SJSA1 (cell line): ENCODE measurements at regions not wholly inside any gene's neighbourhood (a gene's known extent, or its start where the extent isn't known, plus 50 kb on each side); places are given as distances from the start of the nearest gene placed in this dataset.
"Not testable (repeated sequence)": the region's sequence is repeated elsewhere in the genome, so short reads cannot be mapped to it uniquely, and the experiment has no call there.

Source experiments
- DNase-seq, 2 experiments: peaks; one replicate each; pipeline ENCODE4 v3.0.0-alpha.2; 2015 to 2020; ENCODE audit warnings: low spot score in 2 of 2, low read depth in 1 of 2
- H3K27ac ChIP-seq: fragments of 250-450 bp; sonication (Bioruptor Pico); 2 replicates; pipeline ENCODE4 v1.5.1; 2020; ENCODE audit warnings: mild to moderate bottlenecking, moderate library complexity
- H3K27me3 ChIP-seq: fragments of 250-450 bp; sonication (Bioruptor Pico); replicated peaks from 2 replicates; pipeline ENCODE4 v1.5.1; 2020; ENCODE audit warnings: mild to moderate bottlenecking, moderate library complexity
- H3K36me3 ChIP-seq: fragments of 250-450 bp; sonication (Bioruptor Pico); 2 replicates; pipeline ENCODE4 v1.5.1; 2020; ENCODE audit warnings: mild to moderate bottlenecking
- H3K4me1 ChIP-seq: fragments of 250-450 bp; sonication (Bioruptor Pico); replicated peaks from 2 replicates; pipeline ENCODE4 v1.6.1; 2021; ENCODE audit warnings: mild to moderate bottlenecking
- H3K4me3 ChIP-seq: fragments of 250-450 bp; sonication (Bioruptor Pico); 2 replicates; pipeline ENCODE4 v1.5.1; 2020; ENCODE audit warnings: mild to moderate bottlenecking
- H3K9me3 ChIP-seq: fragments of 250-450 bp; sonication (Bioruptor Pico); replicated peaks from 2 replicates; pipeline ENCODE4 v1.5.1; 2020; ENCODE audit warnings: mild to moderate bottlenecking

DNA sequence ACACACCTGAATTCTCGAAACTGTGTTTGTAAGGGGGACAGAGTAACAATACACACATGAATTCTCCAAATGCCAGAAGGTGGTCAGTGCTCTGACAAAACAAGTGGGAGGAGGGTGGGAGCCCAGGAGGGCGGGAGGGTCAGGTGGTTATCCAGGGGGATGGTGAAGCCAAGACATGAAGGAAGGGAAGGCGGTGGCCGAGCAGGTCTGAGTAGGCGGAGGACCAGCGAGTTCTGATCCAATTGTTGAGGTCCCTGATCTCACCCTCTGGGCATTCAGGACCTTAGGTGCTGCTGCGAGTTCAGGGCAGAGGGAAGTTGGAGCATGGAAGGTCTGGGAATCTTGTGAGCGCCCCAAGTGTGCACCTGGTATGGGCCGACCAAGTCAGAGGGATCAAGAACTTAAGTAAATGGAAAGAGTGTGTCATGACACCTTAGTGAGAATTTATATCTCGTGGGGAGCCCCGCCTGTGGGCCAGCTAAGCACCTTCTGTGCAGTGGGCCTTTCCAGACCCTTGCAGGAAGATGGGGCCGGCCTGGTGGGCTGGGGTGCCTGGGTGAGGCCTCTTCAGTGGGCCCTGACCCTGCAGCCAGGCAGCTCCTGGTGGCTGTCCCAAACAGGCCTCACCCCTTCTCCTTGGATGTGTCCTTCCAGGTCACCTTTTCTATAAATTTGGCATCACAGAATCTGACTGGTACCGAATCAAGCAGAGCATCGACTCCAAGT lies 86.1 kb downstream of the NPIPB11 start:
- no peaks in the 10 kb centered on the region for H3K9me3 ChIP-seq
- no peaks in the 10 kb centered on the region for H3K27me3 ChIP-seq
- no peak overlapping the region for H3K4me3 ChIP-seq
- H3K36me3 ChIP-seq, result no peaks in the 10 kb centered on the region
- H3K27ac ChIP-seq, result no peak overlapping the region
- peaks cover 44% of the 10 kb centered on the region for H3K4me1 ChIP-seq
- DNase-seq, result no peak

DNA sequence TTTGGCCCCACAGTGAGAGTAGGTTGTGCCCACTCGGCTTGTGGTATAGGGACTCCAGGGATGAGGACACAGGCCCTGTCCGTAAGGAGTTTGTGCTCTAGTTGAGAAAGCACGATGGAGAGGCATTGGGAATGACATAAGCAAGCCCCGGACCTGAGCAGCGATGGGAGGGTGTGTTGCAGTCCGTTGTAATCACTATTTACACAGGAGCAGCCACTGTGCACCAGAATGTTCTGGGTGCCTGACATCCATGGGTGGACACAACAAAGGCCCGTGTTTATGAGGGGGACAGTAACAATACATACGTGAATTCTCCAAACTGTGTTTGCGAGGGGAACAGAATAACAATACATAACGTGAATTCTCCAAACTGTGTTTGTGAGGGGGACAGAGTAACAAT lies 86.8 kb downstream of the NPIPB11 start:
- H3K27ac ChIP-seq, result no peak overlapping the region

GRCh38 chr16:29318561-29318968 lies 87.9 kb downstream of the NPIPB11 start:
- H3K4me3 ChIP-seq, result not testable (repeated sequence)
- peaks cover 44% of the 10 kb centered on the region for H3K4me1 ChIP-seq

More for the DNA sequence above, 86.8 kb downstream of the NPIPB11 start:
- peaks cover 44% of the 10 kb centered on the region for H3K4me1 ChIP-seq
- no peaks in the 10 kb centered on the region for H3K9me3 ChIP-seq
- no peaks in the 10 kb centered on the region for H3K27me3 ChIP-seq
- no peak overlapping the region for H3K4me3 ChIP-seq
- no peaks in the 10 kb centered on the region for H3K36me3 ChIP-seq
- no peak for DNase-seq

DNA sequence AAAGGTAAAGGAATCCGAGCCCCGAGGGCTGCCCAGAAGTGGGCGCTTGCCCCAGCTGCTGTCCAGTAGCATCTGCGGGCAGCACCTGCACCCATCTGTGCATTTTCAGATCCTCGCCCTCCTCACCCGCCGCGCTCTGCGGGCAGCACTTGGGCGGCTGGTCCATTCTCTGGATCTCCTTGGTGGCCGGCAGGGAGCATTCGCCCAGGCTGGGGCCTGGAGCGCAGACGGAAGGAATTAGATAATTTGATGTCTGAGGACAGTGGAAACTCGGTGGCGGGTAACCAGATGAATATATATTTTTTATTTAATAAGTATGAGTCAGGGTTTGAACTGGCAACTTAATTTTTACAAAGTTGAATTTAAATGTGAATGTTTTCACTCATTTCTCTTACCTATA lies 88.5 kb downstream of the NPIPB11 start:
- Histone ChIP-seq H3K9me3 (no peaks in the 10 kb centered on the region), H3K4me1 (peaks cover 44% of the 10 kb centered on the region), H3K36me3 (no peaks in the 10 kb centered on the region), H3K27me3 (no peaks in the 10 kb centered on the region), H3K27ac (no peak overlapping the region), H3K4me3 (no peak overlapping the region)
- DNase-seq, result no peak

More at GRCh38 chr16:29318561-29318968, 87.9 kb downstream of the NPIPB11 start:
- H3K27me3 ChIP-seq, H3K36me3 ChIP-seq, H3K9me3 ChIP-seq: not testable (repeated sequence)
- H3K27ac ChIP-seq, result peak overlapping the region; percentile 6; the same call in 1 of the 2 replicates
- peak in 1 of 2 experiments; percentile 31 for DNase-seq

DNA sequence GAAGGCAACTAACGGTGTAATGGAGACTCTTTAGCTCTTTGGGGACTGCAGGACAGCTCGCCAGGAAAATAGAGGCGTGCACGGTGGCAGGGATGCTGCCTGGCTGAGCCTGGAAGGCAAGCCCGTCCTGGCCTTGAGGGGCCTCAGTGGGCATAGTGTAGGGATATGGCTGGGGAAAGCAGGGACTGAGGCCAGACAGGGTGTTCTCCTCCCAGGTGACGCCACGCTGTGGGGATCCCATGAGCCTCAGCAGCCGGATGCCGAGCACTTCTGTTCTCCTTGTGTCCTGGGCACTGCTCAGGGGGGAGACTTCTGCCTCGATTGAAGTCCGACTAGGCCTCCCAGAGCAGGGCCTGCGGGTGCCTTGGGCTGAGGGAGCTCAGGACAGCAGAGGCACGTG lies 89.2 kb downstream of the NPIPB11 start:
- H3K9me3 ChIP-seq, result no peaks in the 10 kb centered on the region
- H3K4me1 ChIP-seq, result peaks cover 44% of the 10 kb centered on the region
- DNase-seq, result no peak
- no peaks in the 10 kb centered on the region for H3K27me3 ChIP-seq
- no peaks in the 10 kb centered on the region for H3K36me3 ChIP-seq
- no peak overlapping the region for H3K4me3 ChIP-seq
- peak overlapping the region; percentile 47 for H3K27ac ChIP-seq

DNA sequence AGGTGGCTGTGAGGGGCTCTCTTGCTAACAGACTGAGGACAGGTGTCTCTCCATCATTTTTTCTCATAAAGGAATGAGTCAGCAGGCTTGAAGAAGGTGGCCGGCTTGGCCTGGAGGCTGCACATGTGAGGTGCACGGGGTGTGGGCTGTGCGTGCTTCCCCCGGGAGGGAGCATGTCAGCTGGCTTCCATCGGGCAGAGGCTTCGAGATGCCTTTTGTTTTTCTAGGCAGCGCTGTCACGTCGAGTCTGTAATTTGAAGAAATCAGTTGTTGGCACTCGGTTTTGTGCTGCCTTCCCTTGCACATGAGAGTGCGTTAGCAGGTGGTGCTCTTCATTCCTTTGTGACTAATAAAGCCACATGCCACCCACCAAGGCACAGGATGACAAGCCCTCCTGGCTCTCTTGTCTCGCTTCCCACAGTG lies 89.7 kb downstream of the NPIPB11 start:
- H3K27ac ChIP-seq, result peak overlapping the region; percentile 47; the same call in 1 of the 2 replicates
- no peaks in the 10 kb centered on the region for H3K36me3 ChIP-seq
- H3K4me3 ChIP-seq, result no peak overlapping the region
- peak; percentile 84 to 85 for DNase-seq
- H3K4me1 ChIP-seq, result peaks cover 41% of the 10 kb centered on the region
- H3K9me3 ChIP-seq, result no peaks in the 10 kb centered on the region
- no peaks in the 10 kb centered on the region for H3K27me3 ChIP-seq

GRCh38 chr16:29315916-29316517 lies 90.5 kb downstream of the NPIPB11 start:
- no peak for DNase-seq
- Histone ChIP-seq H3K27me3 (no peaks in the 10 kb centered on the region), H3K4me1 (peaks cover 33% of the 10 kb centered on the region), H3K27ac (no peak overlapping the region), H3K9me3 (no peaks in the 10 kb centered on the region), H3K36me3 (no peaks in the 10 kb centered on the region), H3K4me3 (no peak overlapping the region)

DNA sequence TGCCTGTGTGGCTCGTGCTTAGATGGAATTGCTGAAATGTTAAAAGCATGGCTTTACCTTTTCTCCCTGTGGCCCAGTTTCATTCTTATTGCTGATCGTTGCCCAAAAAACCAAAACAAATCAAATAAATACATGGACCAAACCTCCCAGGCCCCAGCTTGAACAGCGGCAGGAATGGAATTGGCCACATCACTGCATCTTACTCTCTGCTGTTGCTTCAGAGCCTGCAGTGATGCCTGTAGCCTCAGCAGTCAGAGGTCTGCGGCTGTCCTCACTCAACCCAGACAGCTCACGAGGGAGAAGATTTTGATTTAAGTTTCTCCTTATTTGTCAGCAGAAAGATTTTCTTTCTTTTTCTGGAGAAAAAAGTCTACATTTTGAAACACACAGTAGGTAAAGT lies 91.5 kb downstream of the NPIPB11 start:
- no peak for DNase-seq
- H3K27me3 ChIP-seq, result no peaks in the 10 kb centered on the region
- H3K9me3 ChIP-seq, result no peaks in the 10 kb centered on the region
- H3K27ac ChIP-seq, result no peak overlapping the region
- peaks cover 33% of the 10 kb centered on the region for H3K4me1 ChIP-seq
- no peak overlapping the region for H3K4me3 ChIP-seq
- H3K36me3 ChIP-seq, result no peaks in the 10 kb centered on the region

GRCh38 chr16:29314292-29314934 lies 92.1 kb downstream of the NPIPB11 start:
- no peak overlapping the region for H3K27ac ChIP-seq
- no peaks in the 10 kb centered on the region for H3K9me3 ChIP-seq
- no peaks in the 10 kb centered on the region for H3K27me3 ChIP-seq
- DNase-seq, result no peak
- H3K4me1 ChIP-seq, result peaks cover 33% of the 10 kb centered on the region
- H3K36me3 ChIP-seq, result no peaks in the 10 kb centered on the region
- no peak overlapping the region for H3K4me3 ChIP-seq

GRCh38 chr16:29313559-29314048 lies 92.9 kb downstream of the NPIPB11 start:
- Histone ChIP-seq H3K36me3 (no peaks in the 10 kb centered on the region), H3K4me3 (no peak overlapping the region), H3K27ac (no peak overlapping the region), H3K9me3 (no peaks in the 10 kb centered on the region), H3K27me3 (no peaks in the 10 kb centered on the region), H3K4me1 (peaks cover 34% of the 10 kb centered on the region)
- DNase-seq, result no peak

GRCh38 chr16:29312835-29313558 lies 93.5 kb downstream of the NPIPB11 start:
- Histone ChIP-seq H3K4me3 (no peak overlapping the region), H3K9me3 (no peaks in the 10 kb centered on the region), H3K27me3 (no peaks in the 10 kb centered on the region), H3K4me1 (peaks cover 34% of the 10 kb centered on the region), H3K27ac (no peak overlapping the region), H3K36me3 (no peaks in the 10 kb centered on the region)
- DNase-seq, result no peak

DNA sequence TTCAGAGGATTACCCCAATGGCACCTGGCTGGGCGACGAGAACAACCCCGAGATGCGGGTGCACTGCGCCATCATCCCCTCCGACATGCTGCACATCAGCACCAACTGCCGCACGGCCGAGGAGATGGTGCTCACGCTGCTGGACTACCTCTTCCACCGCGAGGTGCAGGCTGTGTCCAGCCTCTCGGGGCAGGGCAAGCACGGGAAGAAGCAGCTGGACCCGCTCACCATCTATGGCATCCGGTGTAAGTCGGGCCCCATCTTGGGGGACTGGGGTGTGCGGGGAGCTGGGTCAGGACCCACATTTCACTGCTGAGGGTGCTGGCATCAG lies 94.2 kb downstream of the NPIPB11 start:
- not testable (repeated sequence) for H3K27ac ChIP-seq, H3K36me3 ChIP-seq

GRCh38 chr16:29311461-29312344 lies 94.8 kb downstream of the NPIPB11 start:
- H3K36me3 ChIP-seq, result no peaks in the 10 kb centered on the region
- no peak for DNase-seq
- no peak overlapping the region for H3K27ac ChIP-seq
- no peak overlapping the region for H3K4me3 ChIP-seq
- H3K27me3 ChIP-seq, result no peaks in the 10 kb centered on the region
- H3K9me3 ChIP-seq, result no peaks in the 10 kb centered on the region
- peaks cover 34% of the 10 kb centered on the region for H3K4me1 ChIP-seq

More for the DNA sequence above, 94.2 kb downstream of the NPIPB11 start:
- peaks cover 34% of the 10 kb centered on the region for H3K4me1 ChIP-seq
- not testable (repeated sequence) for H3K9me3 ChIP-seq, H3K27me3 ChIP-seq, H3K4me3 ChIP-seq, DNase-seq
